Immature natural killer cell (primary cell): ENCODE measurements at regions not wholly inside any gene's neighbourhood (a gene's known extent, or its start where the extent isn't known, plus 50 kb on each side); places are given as distances from the start of the nearest gene placed in this dataset.

Source experiments
- DNase-seq, 3 donors: peaks; one replicate each; pipeline ENCODE4 v3.0.0; 2022; ENCODE audit warnings: mixed read lengths in 1 of 3
- H3K27ac Mint-ChIP-seq, 6 donors: one replicate each; pipeline ENCODE4 v1.8.0; 2020; ENCODE audit warnings: mixed read lengths in 6 of 6, mild to moderate bottlenecking in 5 of 6, inconsistent platforms in 4 of 6, moderate library complexity in 3 of 6
- H3K27me3 Mint-ChIP-seq, 3 donors: one replicate each; pipeline ENCODE4 v1.8.0; 2020 to 2021; ENCODE audit warnings: low read depth in 3 of 3, mild to moderate bottlenecking in 3 of 3, mixed read lengths in 3 of 3, moderate library complexity in 3 of 3, inconsistent platforms in 1 of 3
- H3K36me3 Mint-ChIP-seq, 3 donors: one replicate each; pipeline ENCODE4 v1.8.0; 2020; ENCODE audit warnings: mixed read lengths in 3 of 3, inconsistent platforms in 2 of 3, mild to moderate bottlenecking in 2 of 3
- H3K4me1 Mint-ChIP-seq, 2 donors: one replicate each; pipeline ENCODE4 v1.8.0; 2020; ENCODE audit warnings: inconsistent platforms in 2 of 2, mild to moderate bottlenecking in 2 of 2, mixed read lengths in 2 of 2, moderate library complexity in 1 of 2
- H3K4me3 Mint-ChIP-seq, 5 donors: one replicate each; pipeline ENCODE4 v1.8.0; 2020; ENCODE audit warnings: mild to moderate bottlenecking in 5 of 5, mixed read lengths in 5 of 5, inconsistent platforms in 3 of 5, moderate library complexity in 3 of 5
- H3K9me3 Mint-ChIP-seq, 6 donors: one replicate each; pipeline ENCODE4 v1.8.0; 2020; ENCODE audit warnings: mild to moderate bottlenecking in 6 of 6, mixed read lengths in 6 of 6, inconsistent platforms in 4 of 6, moderate library complexity in 3 of 6

DNA sequence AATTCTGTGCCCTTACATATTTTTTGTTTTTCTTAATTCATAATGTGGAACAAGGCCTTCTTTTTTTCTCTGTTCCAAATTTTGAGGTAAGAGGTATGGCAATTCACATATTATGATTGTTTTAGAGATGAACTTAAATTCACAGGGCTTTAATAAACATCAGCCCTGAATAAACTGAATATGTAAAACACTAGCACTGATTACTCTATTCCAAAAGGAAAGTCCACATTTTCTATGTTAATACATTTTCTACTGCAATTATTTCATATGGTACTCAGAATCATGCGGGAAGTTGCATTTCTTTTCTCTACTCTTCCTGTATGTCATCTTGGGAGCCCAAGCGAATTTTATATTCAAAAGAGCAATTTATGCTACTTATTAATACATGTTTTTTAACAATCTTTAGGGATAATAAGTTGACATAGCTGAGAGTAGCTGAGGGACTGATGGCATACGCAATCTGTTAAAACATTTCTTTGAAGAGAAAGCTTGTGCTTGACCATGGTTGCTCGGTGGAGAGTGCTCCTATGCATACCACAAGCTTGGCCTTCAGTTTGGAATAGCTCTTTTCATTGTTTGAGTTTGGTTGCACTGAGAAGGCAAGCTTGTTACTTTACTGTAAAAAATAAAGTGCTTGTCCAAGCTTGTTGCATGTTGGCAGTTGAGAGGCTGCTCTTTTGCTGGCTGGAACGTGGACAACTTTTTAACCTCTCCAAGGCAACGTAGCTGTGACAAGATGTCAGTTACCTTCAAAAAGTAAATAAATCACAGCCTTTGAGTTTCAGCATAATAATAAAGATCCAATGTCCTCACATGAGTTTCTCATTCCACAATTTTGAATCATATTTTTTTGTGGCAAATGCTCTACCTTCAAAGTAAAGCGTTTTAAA, 196.3 kb upstream of the SPRY1 start:
- Mint-ChIP-seq H3K27me3 (peaks cover 0 to 2% (median 0%) of the 10 kb centered on the region in 3 donors), H3K4me3 (no peak overlapping the region), H3K9me3 (no peaks in the 10 kb centered on the region), H3K36me3 (peaks cover 0 to 11% (median 8%) of the 10 kb centered on the region in 3 donors), H3K27ac (no peak overlapping the region), H3K4me1 (no peaks in the 10 kb centered on the region)
- DNase-seq: no peak

DNA sequence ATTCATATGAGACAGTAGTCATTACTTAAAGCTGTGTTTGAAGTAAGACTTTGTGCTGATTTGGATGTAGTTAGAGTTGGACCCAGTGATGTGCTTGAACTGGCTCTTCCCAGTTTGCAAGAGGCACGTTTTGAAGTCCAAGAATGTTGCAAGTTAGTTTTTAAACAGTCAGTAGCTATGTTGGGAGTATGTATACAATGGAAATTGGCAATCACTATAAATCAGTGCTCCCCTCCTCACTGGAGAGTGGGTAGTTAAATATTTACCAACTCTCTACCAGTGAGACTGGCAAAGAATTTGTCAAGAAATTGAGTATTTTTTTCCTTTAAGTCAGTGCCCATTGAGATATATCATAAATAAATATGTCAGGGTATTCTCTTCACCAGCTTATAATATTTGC, 191.9 kb upstream of the SPRY1 start:
- DNase-seq: no peak
- Mint-ChIP-seq H3K27ac (no peak overlapping the region), H3K9me3 (no peaks in the 10 kb centered on the region), H3K27me3 (peaks cover 0 to under 1% (median 0%) of the 10 kb centered on the region in 3 donors), H3K4me1 (no peaks in the 10 kb centered on the region), H3K36me3 (peaks cover 0 to 8% (median 8%) of the 10 kb centered on the region in 3 donors), H3K4me3 (no peak overlapping the region)

DNA sequence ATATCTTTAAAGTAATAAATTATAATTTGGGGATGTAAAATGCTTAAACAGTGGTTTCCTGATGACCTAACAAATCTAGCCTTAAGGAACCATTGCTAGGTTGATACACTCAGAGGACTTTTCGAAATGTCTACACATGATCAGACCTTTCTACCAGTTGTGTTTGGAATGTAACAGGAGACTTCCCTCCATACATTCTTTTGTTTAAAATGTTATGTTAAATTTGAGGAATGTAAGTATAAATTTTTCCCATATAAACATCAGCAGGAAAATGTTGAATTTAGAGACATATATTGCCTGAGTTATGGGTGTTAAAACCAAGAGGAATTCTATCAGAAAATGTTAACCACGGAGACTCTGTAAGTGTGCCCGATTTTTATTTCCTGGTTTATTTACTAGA, 190.6 kb upstream of the SPRY1 start:
- Mint-ChIP-seq H3K27me3 (peaks cover 0 to 2% (median 0%) of the 10 kb centered on the region in 3 donors), H3K27ac (no peak overlapping the region), H3K4me3 (no peak overlapping the region), H3K36me3 (peaks cover 0 to 12% (median 8%) of the 10 kb centered on the region in 3 donors), H3K9me3 (no peaks in the 10 kb centered on the region), H3K4me1 (no peaks in the 10 kb centered on the region)
- DNase-seq: no peak

DNA sequence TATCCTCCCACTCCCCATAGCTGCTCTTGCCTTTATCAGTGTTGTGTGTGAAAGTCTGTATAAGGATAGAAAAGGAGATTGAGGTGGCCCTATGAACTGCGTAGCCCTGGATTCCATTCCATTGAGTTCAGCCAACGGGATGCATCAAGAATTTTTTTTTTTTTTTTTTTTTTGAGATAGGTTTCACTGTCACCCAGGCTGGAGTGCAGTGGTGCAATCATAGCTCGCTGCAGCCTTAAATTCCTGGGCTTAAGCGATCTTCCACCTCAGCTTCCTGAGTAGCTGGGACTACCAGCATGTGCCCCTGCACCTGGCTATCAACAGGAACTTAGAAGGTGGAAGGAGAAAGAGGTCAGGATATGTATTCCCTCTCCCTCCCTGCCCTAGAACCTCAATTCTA, 187.2 kb upstream of the SPRY1 start:
- H3K27ac Mint-ChIP-seq: no peak overlapping the region

DNA sequence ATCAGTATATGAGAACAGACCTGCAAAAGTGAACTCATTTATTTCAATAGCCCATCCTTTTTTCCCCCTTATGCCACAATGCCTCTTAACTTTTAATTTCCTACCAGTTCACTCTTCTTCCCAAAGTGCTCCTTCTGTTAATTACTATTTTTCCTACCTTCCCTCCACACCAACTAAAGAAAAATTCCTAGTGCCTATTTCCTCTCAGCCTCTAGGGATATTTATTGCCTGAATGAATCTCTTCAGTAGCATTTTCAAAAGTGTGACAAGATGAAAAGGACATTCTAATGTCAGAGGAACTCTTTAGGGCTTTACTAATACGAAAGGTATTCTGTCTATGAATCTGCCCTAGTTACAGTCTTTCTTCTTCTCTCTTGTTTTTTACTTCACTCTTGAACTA, 181.1 kb upstream of the SPRY1 start:
- Mint-ChIP-seq H3K36me3 (peaks cover 0 to 9% (median 5%) of the 10 kb centered on the region in 3 donors), H3K4me3 (no peak overlapping the region), H3K4me1 (no peaks in the 10 kb centered on the region), H3K27ac (no peak overlapping the region), H3K27me3 (peaks cover 0 to 2% (median 1%) of the 10 kb centered on the region in 3 donors), H3K9me3 (no peaks in the 10 kb centered on the region)
- DNase-seq: no peak

More for the DNA sequence above, 187.2 kb upstream of the SPRY1 start:
- no peak for DNase-seq
- no peaks in the 10 kb centered on the region for H3K4me1 Mint-ChIP-seq
- no peaks in the 10 kb centered on the region for H3K9me3 Mint-ChIP-seq
- no peak overlapping the region for H3K4me3 Mint-ChIP-seq
- H3K27me3 Mint-ChIP-seq: peaks cover 0 to 2% (median 0%) of the 10 kb centered on the region in 3 donors
- H3K36me3 Mint-ChIP-seq: peaks cover 0 to 17% (median 9%) of the 10 kb centered on the region in 3 donors

DNA sequence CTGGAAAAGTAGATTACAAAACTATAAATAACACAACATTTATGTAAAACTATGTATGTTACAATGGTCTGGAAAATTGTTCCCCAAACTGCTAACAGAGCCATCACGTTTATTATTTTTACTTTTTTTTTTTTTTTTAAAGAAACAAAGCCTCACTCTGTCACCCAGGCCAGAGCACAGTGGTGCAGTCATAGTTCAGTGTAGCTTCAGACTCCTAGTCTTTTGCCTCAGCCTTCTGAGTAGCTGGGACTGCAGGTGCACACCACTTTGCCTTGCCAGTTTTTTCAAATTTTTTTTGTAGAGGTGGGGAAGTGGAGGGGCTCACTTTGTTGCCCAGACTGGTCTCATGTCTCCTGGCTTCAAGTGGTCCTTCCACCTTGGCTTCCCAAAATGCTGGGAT, 180.1 kb upstream of the SPRY1 start:
- Mint-ChIP-seq H3K4me1 (no peaks in the 10 kb centered on the region), H3K27ac (no peak overlapping the region), H3K36me3 (peaks cover 0 to 8% (median 5%) of the 10 kb centered on the region in 3 donors), H3K9me3 (no peaks in the 10 kb centered on the region), H3K4me3 (no peak overlapping the region), H3K27me3 (peaks cover 0 to 2% (median 1%) of the 10 kb centered on the region in 3 donors)
- no peak for DNase-seq

DNA sequence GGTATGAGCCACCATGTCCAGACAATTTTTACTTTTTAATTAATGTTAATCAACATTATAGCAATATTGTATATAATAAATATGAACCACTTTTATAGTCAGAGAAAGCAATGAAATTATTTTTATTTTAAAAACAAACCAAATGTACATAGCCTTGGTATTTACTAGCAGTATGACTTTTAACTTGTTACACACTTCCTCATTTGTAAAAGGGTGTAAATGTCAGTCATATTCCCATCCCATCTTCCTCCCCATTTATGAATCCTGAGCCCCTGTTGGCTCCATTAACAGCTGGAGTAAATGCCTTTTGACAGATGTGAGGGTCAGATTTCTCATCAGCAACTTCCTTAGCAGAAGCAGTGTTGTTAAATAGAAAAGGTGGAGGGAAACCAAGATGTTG, 179.6 kb upstream of the SPRY1 start:
- H3K4me3 Mint-ChIP-seq: no peak overlapping the region
- no peaks in the 10 kb centered on the region for H3K9me3 Mint-ChIP-seq
- H3K36me3 Mint-ChIP-seq: peaks cover 0 to 4% (median 4%) of the 10 kb centered on the region in 3 donors
- no peaks in the 10 kb centered on the region for H3K4me1 Mint-ChIP-seq
- no peak overlapping the region for H3K27ac Mint-ChIP-seq
- H3K27me3 Mint-ChIP-seq: peaks cover 0 to 2% (median 1%) of the 10 kb centered on the region in 3 donors
- DNase-seq: no peak

DNA sequence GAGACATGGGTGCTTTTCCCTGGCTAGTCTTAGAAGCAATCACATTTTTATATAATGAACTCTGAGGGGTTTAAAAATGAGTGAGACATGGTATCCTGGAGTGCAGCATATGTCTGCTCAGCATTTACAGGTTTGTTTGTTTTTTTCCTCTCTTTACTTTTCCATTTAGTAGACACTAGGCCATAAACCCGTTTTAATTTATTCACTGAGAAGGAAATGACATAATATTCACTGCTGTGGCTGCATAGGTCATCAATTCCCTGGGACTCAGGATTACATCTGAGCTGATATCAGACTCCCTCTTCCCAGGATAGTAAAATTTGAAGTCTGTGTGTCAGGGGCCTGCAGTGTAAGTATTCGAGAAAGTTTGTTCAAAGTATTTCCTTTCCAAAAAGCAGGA, 178.9 kb upstream of the SPRY1 start:
- no peak for DNase-seq
- no peaks in the 10 kb centered on the region for H3K9me3 Mint-ChIP-seq
- no peak overlapping the region for H3K4me3 Mint-ChIP-seq
- no peaks in the 10 kb centered on the region for H3K36me3 Mint-ChIP-seq
- peaks cover 0 to 2% (median 1%) of the 10 kb centered on the region in 3 donors for H3K27me3 Mint-ChIP-seq
- no peaks in the 10 kb centered on the region for H3K4me1 Mint-ChIP-seq
- H3K27ac Mint-ChIP-seq: peak overlapping the region in 1 of 6 donors; percentile 25

DNA sequence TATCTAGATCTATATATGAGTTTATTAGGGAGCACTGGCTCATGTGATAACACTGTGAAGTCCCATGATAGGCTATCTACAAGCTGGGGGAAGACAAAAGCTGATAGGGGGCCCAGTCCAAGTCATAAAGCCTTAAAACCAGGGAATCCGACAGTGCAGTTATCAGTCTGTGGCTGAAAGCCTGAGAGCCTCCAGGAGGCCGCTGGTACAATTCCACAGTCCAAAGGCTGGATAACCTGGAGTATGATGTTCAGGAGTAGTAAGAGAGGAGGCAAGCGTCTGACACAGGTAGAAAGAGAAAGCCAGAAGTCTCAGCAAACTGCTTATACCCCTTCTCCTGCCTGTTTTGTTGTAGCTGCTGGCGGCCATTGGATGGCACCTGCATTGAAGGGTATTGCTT, 177.6 kb upstream of the SPRY1 start:
- H3K4me1 Mint-ChIP-seq: no peaks in the 10 kb centered on the region
- no peak for DNase-seq
- peaks cover 1 to 7% (median 7%) of the 10 kb centered on the region in 3 donors for H3K36me3 Mint-ChIP-seq
- no peaks in the 10 kb centered on the region for H3K9me3 Mint-ChIP-seq
- no peak overlapping the region for H3K27ac Mint-ChIP-seq
- peaks cover 0 to 2% (median 1%) of the 10 kb centered on the region in 3 donors for H3K27me3 Mint-ChIP-seq
- H3K4me3 Mint-ChIP-seq: no peak overlapping the region

DNA sequence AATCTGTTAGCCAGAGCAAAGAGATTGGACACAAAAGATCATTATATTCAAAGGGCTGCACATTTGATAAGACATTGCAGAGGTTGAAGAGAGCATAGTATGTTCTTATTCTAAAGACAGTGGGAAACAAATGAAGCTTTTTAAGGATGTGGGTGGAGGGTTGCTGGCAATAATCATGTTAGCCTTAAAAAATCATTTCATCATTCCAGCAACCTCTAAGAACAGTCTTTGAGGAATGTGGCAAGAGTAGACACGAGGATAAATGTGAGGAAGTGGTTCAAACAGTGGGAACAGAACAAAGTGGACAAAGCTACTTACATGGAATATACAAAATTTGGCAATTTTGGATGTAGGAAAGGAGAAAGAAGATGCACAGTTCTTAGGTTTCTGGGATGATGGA, 167.3 kb upstream of the SPRY1 start:
- no peak overlapping the region for H3K4me3 Mint-ChIP-seq
- peaks cover 0 to 4% (median under 1%) of the 10 kb centered on the region in 6 donors for H3K9me3 Mint-ChIP-seq
- H3K27me3 Mint-ChIP-seq: peaks cover 0 to 1% (median 0%) of the 10 kb centered on the region in 3 donors
- H3K27ac Mint-ChIP-seq: no peak overlapping the region
- peaks cover 0 to 1% of the 10 kb centered on the region in 2 donors for H3K4me1 Mint-ChIP-seq
- peaks cover 15 to 31% (median 20%) of the 10 kb centered on the region in 3 donors for H3K36me3 Mint-ChIP-seq
- no peak for DNase-seq

DNA sequence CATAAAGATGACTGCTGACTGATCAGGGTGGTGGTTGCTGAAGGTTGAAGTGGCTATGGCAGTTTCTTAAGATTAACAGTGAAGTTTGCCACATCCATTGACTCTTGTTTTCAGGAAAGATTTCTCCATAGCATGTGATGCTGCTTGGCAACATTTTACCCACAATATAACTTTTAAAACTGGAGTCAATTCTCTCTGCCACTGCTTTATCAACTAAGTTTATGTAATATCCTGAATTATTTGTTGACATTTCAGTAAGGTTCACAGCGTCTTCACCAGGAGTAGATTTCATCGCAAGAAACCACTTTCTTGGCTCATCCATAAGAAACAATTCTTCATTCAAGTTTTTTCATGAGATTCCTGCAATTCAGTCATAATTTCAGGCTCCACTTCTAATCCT, 166.5 kb upstream of the SPRY1 start:
- Mint-ChIP-seq H3K27me3 (peaks cover 0 to 1% (median 0%) of the 10 kb centered on the region in 3 donors), H3K36me3 (peaks cover 15 to 31% (median 20%) of the 10 kb centered on the region in 3 donors), H3K4me3 (no peak overlapping the region), H3K4me1 (peaks cover 0 to 1% of the 10 kb centered on the region in 2 donors), H3K9me3 (peaks cover 0 to 4% (median under 1%) of the 10 kb centered on the region in 6 donors), H3K27ac (no peak overlapping the region)
- no peak for DNase-seq

DNA sequence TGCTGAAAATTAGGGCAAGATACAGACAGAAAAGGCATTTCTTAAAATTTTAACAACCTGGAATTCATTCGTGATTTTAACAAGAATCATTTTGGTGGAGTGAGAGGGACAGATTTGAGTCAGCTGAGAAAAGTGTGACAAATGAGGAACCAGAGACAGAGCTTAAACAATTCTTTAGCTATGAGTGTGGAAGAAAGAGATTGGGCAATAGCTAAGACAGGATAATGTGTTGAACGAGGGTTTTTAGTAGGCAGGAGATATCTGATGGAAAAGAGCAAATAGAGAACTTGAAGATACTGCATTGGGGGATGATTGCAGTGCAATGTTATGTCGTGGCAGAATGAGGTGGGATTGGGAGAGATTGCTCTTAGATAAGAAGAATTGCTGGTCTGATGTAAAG, 164.2 kb upstream of the SPRY1 start:
- DNase-seq: no peak
- Mint-ChIP-seq H3K27me3 (peaks cover 0 to 1% (median 0%) of the 10 kb centered on the region in 3 donors), H3K4me1 (peaks cover 0 to 1% of the 10 kb centered on the region in 2 donors), H3K27ac (peak overlapping the region in 1 of 6 donors; percentile 16), H3K36me3 (peaks cover 8 to 31% (median 20%) of the 10 kb centered on the region in 3 donors), H3K9me3 (peaks cover 0 to 2% (median 0%) of the 10 kb centered on the region in 6 donors), H3K4me3 (no peak overlapping the region)

DNA sequence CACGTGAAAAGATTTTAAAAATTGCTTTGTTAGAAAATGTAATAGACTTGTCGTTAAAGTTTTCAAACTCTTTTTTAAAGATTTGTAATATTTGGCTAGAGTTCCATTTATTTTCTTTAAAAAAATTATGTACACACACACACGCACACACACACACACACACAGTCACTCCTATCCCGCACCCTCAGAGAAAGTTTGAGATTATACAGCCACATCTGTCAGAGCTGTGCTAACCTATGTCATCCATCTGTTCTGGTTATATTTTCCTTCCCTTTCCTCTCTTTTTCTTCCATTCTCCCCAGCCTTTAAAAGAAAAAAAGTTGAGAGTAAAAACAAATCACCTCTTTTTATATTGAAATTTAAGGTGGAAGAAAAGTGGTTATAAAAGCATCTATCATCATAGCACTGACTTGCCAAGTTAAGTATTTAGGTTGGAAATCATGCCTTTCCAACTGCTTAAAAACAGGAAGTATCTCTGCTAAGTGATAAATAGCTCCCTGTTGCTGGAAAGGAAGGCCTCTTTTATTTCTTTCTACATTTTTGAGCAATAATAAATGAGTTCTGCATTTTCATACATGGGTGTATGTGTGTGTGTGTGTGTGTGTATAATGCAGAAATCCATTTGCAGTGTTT, 163.3 kb upstream of the SPRY1 start:
- no peak for DNase-seq
- peaks cover 0 to 1% (median 0%) of the 10 kb centered on the region in 3 donors for H3K27me3 Mint-ChIP-seq
- peaks cover 0 to 1% of the 10 kb centered on the region in 2 donors for H3K4me1 Mint-ChIP-seq
- H3K27ac Mint-ChIP-seq: no peak overlapping the region
- peaks cover 0 to 2% (median 0%) of the 10 kb centered on the region in 6 donors for H3K9me3 Mint-ChIP-seq
- H3K36me3 Mint-ChIP-seq: peaks cover 8 to 31% (median 20%) of the 10 kb centered on the region in 3 donors
- no peak overlapping the region for H3K4me3 Mint-ChIP-seq

DNA sequence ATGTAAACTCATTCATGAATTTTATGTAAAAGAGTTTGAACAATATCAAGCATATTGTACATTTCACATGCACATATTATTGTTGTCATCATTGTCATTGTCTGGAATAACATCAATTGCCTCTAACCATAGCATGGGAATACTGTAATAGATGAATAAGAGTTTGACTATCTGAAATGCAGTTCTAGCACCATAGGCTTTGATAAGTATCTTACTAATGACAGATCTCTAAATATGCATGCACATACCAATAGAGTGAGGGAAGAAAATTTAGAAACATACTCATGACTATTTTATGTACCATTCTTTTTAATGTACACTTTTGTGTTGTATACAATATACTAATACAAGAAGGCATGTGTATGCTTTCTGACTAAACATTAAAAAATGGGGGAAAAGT, 161.6 kb upstream of the SPRY1 start:
- Mint-ChIP-seq H3K27me3 (peaks cover 0 to 1% (median 0%) of the 10 kb centered on the region in 3 donors), H3K4me1 (peaks cover 0 to 1% of the 10 kb centered on the region in 2 donors), H3K9me3 (peaks cover 0 to 2% (median 0%) of the 10 kb centered on the region in 6 donors), H3K4me3 (no peak overlapping the region), H3K27ac (no peak overlapping the region), H3K36me3 (peaks cover 8 to 29% (median 15%) of the 10 kb centered on the region in 3 donors)
- no peak for DNase-seq
